ENCODE measurements at regions not wholly inside any gene's neighbourhood (a gene's known extent, or its start where the extent isn't known, plus 50 kb on each side); places are given as distances from the start of the nearest gene placed in this dataset.

- FAIRE-seq = no peak
These were observed 162.1 kb downstream of the RAB11FIP2 start for GRCh38 chr10:117884592-117884991.

- no peak for FAIRE-seq
These were observed 161.4 kb downstream of the RAB11FIP2 start for GRCh38 chr10:117885206-117885829.

- no peak for FAIRE-seq
These were observed 160.0 kb downstream of the RAB11FIP2 start for GRCh38 chr10:117886766-117887165.

GRCh38 chr10:117889664-117890063 is 157.1 kb downstream of the RAB11FIP2 start:
- no peak for FAIRE-seq

- FAIRE-seq = no peak
These were observed 154.0 kb downstream of the RAB11FIP2 start for GRCh38 chr10:117892681-117893220.

- no peak for FAIRE-seq
These were observed 152.4 kb downstream of the RAB11FIP2 start for GRCh38 chr10:117894339-117894738.

- FAIRE-seq = no peak
These were observed 150.2 kb downstream of the RAB11FIP2 start for GRCh38 chr10:117896517-117896916.

- FAIRE-seq = no peak
These were observed 147.5 kb downstream of the RAB11FIP2 start for GRCh38 chr10:117899181-117899683.

- FAIRE-seq = no peak
These were observed 146.5 kb downstream of the RAB11FIP2 start for GRCh38 chr10:117900280-117900679.

- no peak for FAIRE-seq
These were observed 142.9 kb downstream of the RAB11FIP2 start for GRCh38 chr10:117903854-117904253.

GRCh38 chr10:117905404-117905803 is 141.3 kb downstream of the RAB11FIP2 start:
- no peak for FAIRE-seq

GRCh38 chr10:117911684-117912083 is 135.1 kb downstream of the RAB11FIP2 start:
- no peak for FAIRE-seq

- no peak for FAIRE-seq
These were observed 132.4 kb downstream of the RAB11FIP2 start for GRCh38 chr10:117914334-117914733.

- no peak for FAIRE-seq
These were observed 125.8 kb downstream of the RAB11FIP2 start for GRCh38 chr10:117920956-117921355.

GRCh38 chr10:117921421-117921820 is 125.3 kb downstream of the RAB11FIP2 start:
- no peak for FAIRE-seq

GRCh38 chr10:117924820-117925219 is 121.9 kb downstream of the RAB11FIP2 start:
- no peak for FAIRE-seq

GRCh38 chr10:117925369-117925768 is 121.4 kb downstream of the RAB11FIP2 start:
- FAIRE-seq = no peak

- FAIRE-seq = no peak
These were observed 120.2 kb downstream of the RAB11FIP2 start for GRCh38 chr10:117926491-117926890.

- FAIRE-seq = no peak
These were observed 119.4 kb downstream of the RAB11FIP2 start for GRCh38 chr10:117927332-117927731.

- no peak for FAIRE-seq
These were observed 118.9 kb downstream of the RAB11FIP2 start for GRCh38 chr10:117927871-117928270.

GRCh38 chr10:117928281-117928680 is 118.5 kb downstream of the RAB11FIP2 start:
- no peak for FAIRE-seq

- no peak for FAIRE-seq
These were observed 118.0 kb downstream of the RAB11FIP2 start for GRCh38 chr10:117928741-117929140.

GRCh38 chr10:117929327-117930067 is 117.2 kb downstream of the RAB11FIP2 start:
- FAIRE-seq = no peak

- FAIRE-seq = no peak
These were observed 115.7 kb downstream of the RAB11FIP2 start for GRCh38 chr10:117931078-117931477.

Measured in A204.1 (cell line).